ENCODE measurements at regions not wholly inside any gene's neighbourhood (a gene's known extent, or its start where the extent isn't known, plus 50 kb on each side); places are given as distances from the start of the nearest gene placed in this dataset.

DNA sequence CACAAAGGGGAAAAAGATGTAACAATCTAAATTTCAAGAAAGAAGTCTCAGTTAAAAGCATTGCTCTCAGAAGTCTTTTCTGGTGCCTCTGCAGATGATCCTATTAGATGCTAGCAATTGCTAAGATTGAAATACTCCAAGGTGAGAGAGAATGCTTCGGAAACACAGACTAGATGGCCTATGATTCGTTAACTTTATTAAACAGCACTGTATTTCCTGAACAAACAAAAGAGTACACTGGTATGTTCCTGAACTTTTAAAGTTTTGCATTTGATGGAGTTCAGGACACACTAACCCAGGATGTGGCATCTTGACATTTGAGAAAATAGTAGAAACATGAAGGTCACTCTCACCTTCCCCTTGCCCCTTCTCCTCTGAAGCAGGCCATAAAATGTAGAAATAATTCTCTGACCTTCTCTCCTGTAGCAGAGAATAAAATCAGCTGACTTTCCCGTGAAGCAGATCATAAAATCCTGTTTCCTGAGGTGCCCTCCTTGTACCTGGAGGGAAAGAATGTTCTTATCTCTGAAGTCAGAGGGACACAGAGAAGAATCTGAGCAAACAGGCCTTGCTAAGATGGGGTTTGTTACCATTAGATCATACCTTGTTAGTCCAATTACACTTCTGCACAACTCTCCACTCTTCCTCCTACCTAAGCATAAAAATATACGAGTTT lies 142.9 kb upstream of the USP25 start:
- CTCF ChIA-PET: interaction anchor here (0.6 to 1.1 kb wide), 2 partner anchors 135 to 723 kb away, joined by 3 read pairs; no protein-coding TSS in a partner anchor

GRCh38 chr21:15592271-15592860 lies 137.4 kb upstream of the USP25 start:
- TF ChIP-seq ZNF654 (tag by site-specific recombination; IDR thresholded peaks at IDR 0.05; ENCODE audit: low read depth): peak; percentile 52
- no peak for TF ChIP-seq OSR2 (tag by site-specific recombination; IDR thresholded peaks at IDR 0.05)
- POLR2A ChIA-PET: no interaction called here
- H3K4me3 ChIP-seq (ENCODE audit: low read depth, low read length): no peak overlapping the region
- CTCF ChIA-PET: interaction anchor here (0.6 to 2.3 kb wide), 22 partner anchors 25 to 1482 kb away, joined by 3 to 17 read pairs (median 3); no protein-coding TSS in a partner anchor
- no peaks in the 10 kb centered on the region for H3K36me3 ChIP-seq (ENCODE audit: control insufficient read depth in 2 of 2, insufficient read depth in 1 of 2, low read length in 2 of 2)
- no peak overlapping the region for H3K27ac ChIP-seq (ENCODE audit: extremely low read depth, low read depth, low read length)
- no peaks in the 10 kb centered on the region for H3K9me3 ChIP-seq (ENCODE audit: control insufficient read depth, insufficient read depth, low read depth, low read length)
- no peaks in the 10 kb centered on the region for H3K4me1 ChIP-seq (ENCODE audit: control insufficient read depth, insufficient read depth, low read length)

More for the DNA sequence above, 142.9 kb upstream of the USP25 start:
- POLR2A ChIA-PET: no interaction called here
- H3K4me1 ChIP-seq (ENCODE audit: control insufficient read depth, insufficient read depth, low read length): no peaks in the 10 kb centered on the region
- H3K4me3 ChIP-seq (ENCODE audit: low read depth, low read length): no peak overlapping the region
- H3K9me3 ChIP-seq (ENCODE audit: control insufficient read depth, insufficient read depth, low read depth, low read length): no peaks in the 10 kb centered on the region
- no peak overlapping the region for H3K27ac ChIP-seq (ENCODE audit: extremely low read depth, low read depth, low read length)
- H3K36me3 ChIP-seq (ENCODE audit: control insufficient read depth in 2 of 2, insufficient read depth in 1 of 2, low read length in 2 of 2): no peaks in the 10 kb centered on the region
- no peak for TF ChIP-seq ZNF19 (tag by site-specific recombination; IDR thresholded peaks at IDR 0.05; ENCODE audit: low read depth)
- no peak for TF ChIP-seq REST (tag by site-specific recombination; IDR thresholded peaks at IDR 0.05)
- no peak for TF ChIP-seq YY1 (tag by site-specific recombination; IDR thresholded peaks at IDR 0.05)
- no peak for TF ChIP-seq GLIS2 (tag by site-specific recombination; IDR thresholded peaks at IDR 0.05)

DNA sequence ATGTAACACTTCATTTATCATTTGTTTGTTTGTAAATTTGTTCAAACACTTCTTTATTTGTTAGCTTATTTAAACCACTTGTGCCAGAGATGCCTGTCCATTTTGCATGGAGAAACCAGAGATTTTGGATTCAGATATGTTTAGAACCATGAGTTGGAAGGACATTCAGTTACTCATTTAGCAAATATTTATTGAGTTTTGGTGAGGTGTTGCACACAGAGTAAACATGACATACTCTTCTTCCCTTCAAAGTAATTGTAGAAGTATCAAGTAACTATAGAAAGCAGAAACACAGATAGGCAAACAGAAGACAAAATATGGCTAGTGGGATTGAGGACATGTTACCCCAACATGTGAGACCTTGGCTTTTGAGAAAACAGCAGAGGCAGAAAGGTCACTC lies 136.8 kb upstream of the USP25 start:
- Histone ChIP-seq H3K4me3 (ENCODE audit: low read depth, low read length) (no peak overlapping the region), H3K27ac (ENCODE audit: extremely low read depth, low read depth, low read length) (no peak overlapping the region), H3K4me1 (ENCODE audit: control insufficient read depth, insufficient read depth, low read length) (no peaks in the 10 kb centered on the region), H3K9me3 (ENCODE audit: control insufficient read depth, insufficient read depth, low read depth, low read length) (no peaks in the 10 kb centered on the region), H3K36me3 (ENCODE audit: control insufficient read depth in 2 of 2, insufficient read depth in 1 of 2, low read length in 2 of 2) (no peaks in the 10 kb centered on the region)
- TF ChIP-seq ZNF133 (tag by site-specific recombination; IDR thresholded peaks at IDR 0.05) (no peak), ZNF701 (tag by site-specific recombination; IDR thresholded peaks at IDR 0.05) (no peak), ZNF146 (tag by site-specific recombination; IDR thresholded peaks at IDR 0.05) (no peak), ZNF837 (tag by site-specific recombination; IDR thresholded peaks at IDR 0.05) (no peak), ZNF416 (tag by site-specific recombination; IDR thresholded peaks at IDR 0.05) (no peak), ZNF747 (tag by site-specific recombination; IDR thresholded peaks at IDR 0.05) (no peak), ZBTB6 (tag by site-specific recombination; IDR thresholded peaks at IDR 0.05) (no peak), GLI2 (tag by site-specific recombination; IDR thresholded peaks at IDR 0.05; ENCODE audit: borderline replicate concordance, low read depth) (no peak), SP3 (tag by site-specific recombination; IDR thresholded peaks at IDR 0.05) (no peak), ZNF777 (tag by site-specific recombination; IDR thresholded peaks at IDR 0.05; ENCODE audit: borderline replicate concordance) (no peak), ZNF23 (tag by site-specific recombination; IDR thresholded peaks at IDR 0.05; ENCODE audit: borderline replicate concordance) (no peak), ZNF558 (tag by site-specific recombination; IDR thresholded peaks at IDR 0.05) (no peak), ZNF10 (tag by site-specific recombination; IDR thresholded peaks at IDR 0.05) (no peak)
- TF ChIP-seq, protein P1, sequence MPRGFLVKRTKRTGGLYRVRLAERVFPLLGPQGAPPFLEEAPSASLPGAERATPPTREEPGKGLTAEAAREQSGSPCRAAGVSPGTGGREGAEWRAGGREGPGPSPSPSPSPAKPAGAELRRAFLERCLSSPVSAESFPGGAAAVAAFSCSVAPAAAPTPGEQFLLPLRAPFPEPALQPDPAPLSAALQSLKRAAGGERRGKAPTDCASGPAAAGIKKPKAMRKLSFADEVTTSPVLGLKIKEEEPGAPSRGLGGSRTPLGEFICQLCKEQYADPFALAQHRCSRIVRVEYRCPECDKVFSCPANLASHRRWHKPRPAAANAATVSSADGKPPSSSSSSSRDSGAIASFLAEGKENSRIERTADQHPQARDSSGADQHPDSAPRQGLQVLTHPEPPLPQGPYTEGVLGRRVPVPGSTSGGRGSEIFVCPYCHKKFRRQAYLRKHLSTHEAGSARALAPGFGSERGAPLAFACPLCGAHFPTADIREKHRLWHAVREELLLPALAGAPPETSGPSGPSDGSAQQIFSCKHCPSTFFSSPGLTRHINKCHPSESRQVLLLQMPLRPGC (tag by site-specific recombination; IDR thresholded peaks at IDR 0.05): no peak
- TF ChIP-seq, protein P2, sequence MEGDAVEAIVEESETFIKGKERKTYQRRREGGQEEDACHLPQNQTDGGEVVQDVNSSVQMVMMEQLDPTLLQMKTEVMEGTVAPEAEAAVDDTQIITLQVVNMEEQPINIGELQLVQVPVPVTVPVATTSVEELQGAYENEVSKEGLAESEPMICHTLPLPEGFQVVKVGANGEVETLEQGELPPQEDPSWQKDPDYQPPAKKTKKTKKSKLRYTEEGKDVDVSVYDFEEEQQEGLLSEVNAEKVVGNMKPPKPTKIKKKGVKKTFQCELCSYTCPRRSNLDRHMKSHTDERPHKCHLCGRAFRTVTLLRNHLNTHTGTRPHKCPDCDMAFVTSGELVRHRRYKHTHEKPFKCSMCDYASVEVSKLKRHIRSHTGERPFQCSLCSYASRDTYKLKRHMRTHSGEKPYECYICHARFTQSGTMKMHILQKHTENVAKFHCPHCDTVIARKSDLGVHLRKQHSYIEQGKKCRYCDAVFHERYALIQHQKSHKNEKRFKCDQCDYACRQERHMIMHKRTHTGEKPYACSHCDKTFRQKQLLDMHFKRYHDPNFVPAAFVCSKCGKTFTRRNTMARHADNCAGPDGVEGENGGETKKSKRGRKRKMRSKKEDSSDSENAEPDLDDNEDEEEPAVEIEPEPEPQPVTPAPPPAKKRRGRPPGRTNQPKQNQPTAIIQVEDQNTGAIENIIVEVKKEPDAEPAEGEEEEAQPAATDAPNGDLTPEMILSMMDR (tag by site-specific recombination; IDR thresholded peaks at IDR 0.05): no peak
- POLR2A ChIA-PET: no interaction called here
- CTCF ChIA-PET: interaction anchor here (0.6 to 2.3 kb wide), 15 partner anchors 25 to 729 kb away, joined by 3 to 17 read pairs (median 3); no protein-coding TSS in a partner anchor

Measured in HEK293 (cell line).